Activated naive CD4-positive, alpha-beta T cell treated with anti-CD3 and anti-CD28 coated beads, Interleukin-2, amount 50 U/mL, for 72 hours (primary cell): ENCODE measurements at regions not wholly inside any gene's neighbourhood (a gene's known extent, or its start where the extent isn't known, plus 50 kb on each side); places are given as distances from the start of the nearest gene placed in this dataset.

Experiments
- ATAC-seq, 2 donors: fragments of 150-1000 bp; cut with Tn5 transposase; 2 replicates each; pipeline ENCODE4 v1.10.0; 2021; ENCODE audit warnings: mild to moderate bottlenecking in 2 of 2, moderate library complexity in 2 of 2
- DNase-seq, 2 donors: peaks; one replicate each; pipeline ENCODE4 v3.0.0; 2021 to 2022; ENCODE audit warnings: low spot score in 2 of 2
- H3K27ac Mint-ChIP-seq, 2 donors: one replicate each; pipeline ENCODE4 v1.8.0; 2022; ENCODE audit warnings: mild to moderate bottlenecking in 2 of 2, mixed read lengths in 2 of 2
- H3K36me3 Mint-ChIP-seq, 2 donors: one replicate each; pipeline ENCODE4 v1.8.0; 2022; ENCODE audit warnings: mixed read lengths in 2 of 2
- H3K9me3 Mint-ChIP-seq, 2 donors: one replicate each; pipeline ENCODE4 v1.8.0; 2022; ENCODE audit warnings: mixed read lengths in 2 of 2

- ATAC-seq = no peak
- Mint-ChIP-seq H3K9me3 (peaks cover 7 to 9% of the 10 kb centered on the region in 2 donors), H3K27ac (no peak overlapping the region), H3K36me3 (peaks cover 0 to 5% of the 10 kb centered on the region in 2 donors)
- no peak for DNase-seq
Observed at GRCh38 chr14:27370775-27371174, 772.9 kb upstream of the NOVA1 start.

- no peak overlapping the region for H3K27ac Mint-ChIP-seq
- ATAC-seq = no peak
- no peak for DNase-seq
- H3K9me3 Mint-ChIP-seq = peaks cover 10% of the 10 kb centered on the region in 2 donors
- H3K36me3 Mint-ChIP-seq = peaks cover 0 to 2% of the 10 kb centered on the region in 2 donors
Observed at GRCh38 chr14:27371209-27371608, 773.4 kb upstream of the NOVA1 start.

GRCh38 chr14:27371868-27372267, 774.0 kb upstream of the NOVA1 start:
- Mint-ChIP-seq H3K27ac (no peak overlapping the region), H3K9me3 (peaks cover 12 to 13% of the 10 kb centered on the region in 2 donors), H3K36me3 (no peaks in the 10 kb centered on the region)
- no peak for ATAC-seq
- no peak for DNase-seq

GRCh38 chr14:27372771-27373170, 774.9 kb upstream of the NOVA1 start:
- no peak for DNase-seq
- no peak for ATAC-seq
- no peak overlapping the region for H3K27ac Mint-ChIP-seq
- no peaks in the 10 kb centered on the region for H3K36me3 Mint-ChIP-seq
- H3K9me3 Mint-ChIP-seq = peaks cover 20 to 21% of the 10 kb centered on the region in 2 donors

GRCh38 chr14:27384124-27384523, 786.3 kb upstream of the NOVA1 start:
- no peak overlapping the region for H3K27ac Mint-ChIP-seq
- ATAC-seq = no peak
- peaks cover 11 to 16% of the 10 kb centered on the region in 2 donors for H3K9me3 Mint-ChIP-seq
- no peaks in the 10 kb centered on the region for H3K36me3 Mint-ChIP-seq
- DNase-seq = no peak

GRCh38 chr14:27386391-27386790, 788.6 kb upstream of the NOVA1 start:
- ATAC-seq = no peak
- H3K27ac Mint-ChIP-seq = no peak overlapping the region
- no peak for DNase-seq
- no peaks in the 10 kb centered on the region for H3K36me3 Mint-ChIP-seq
- peaks cover 9 to 17% of the 10 kb centered on the region in 2 donors for H3K9me3 Mint-ChIP-seq

GRCh38 chr14:27387463-27387862, 789.6 kb upstream of the NOVA1 start:
- peaks cover 9 to 17% of the 10 kb centered on the region in 2 donors for H3K9me3 Mint-ChIP-seq
- no peak for ATAC-seq
- H3K36me3 Mint-ChIP-seq = no peaks in the 10 kb centered on the region

GRCh38 chr14:27389402-27389801, 791.6 kb upstream of the NOVA1 start:
- DNase-seq = no peak
- no peak for ATAC-seq
- Mint-ChIP-seq H3K36me3 (peaks cover 0 to 5% of the 10 kb centered on the region in 2 donors), H3K27ac (no peak overlapping the region), H3K9me3 (peaks cover 12 to 24% of the 10 kb centered on the region in 2 donors)

More at GRCh38 chr14:27387463-27387862, 789.6 kb upstream of the NOVA1 start:
- H3K27ac Mint-ChIP-seq = no peak overlapping the region
- no peak for DNase-seq

- Mint-ChIP-seq H3K9me3 (peaks cover 14 to 26% of the 10 kb centered on the region in 2 donors), H3K27ac (no peak overlapping the region), H3K36me3 (peaks cover 0 to 6% of the 10 kb centered on the region in 2 donors)
- no peak for DNase-seq
- ATAC-seq = no peak
Observed at GRCh38 chr14:27390155-27390554, 792.3 kb upstream of the NOVA1 start.

- H3K9me3 Mint-ChIP-seq = peaks cover 13 to 26% of the 10 kb centered on the region in 2 donors
- H3K27ac Mint-ChIP-seq = no peak overlapping the region
- no peak for ATAC-seq
- H3K36me3 Mint-ChIP-seq = peaks cover 0 to 6% of the 10 kb centered on the region in 2 donors
- no peak for DNase-seq
Observed at GRCh38 chr14:27391331-27391730, 793.5 kb upstream of the NOVA1 start.

- ATAC-seq = no peak
- H3K36me3 Mint-ChIP-seq = peaks cover 0 to 6% of the 10 kb centered on the region in 2 donors
Observed at GRCh38 chr14:27392153-27392552, 794.3 kb upstream of the NOVA1 start.

GRCh38 chr14:27409944-27410343, 812.1 kb upstream of the NOVA1 start:
- H3K9me3 Mint-ChIP-seq = peaks cover 16 to 27% of the 10 kb centered on the region in 2 donors
- no peak for ATAC-seq
- H3K36me3 Mint-ChIP-seq = no peaks in the 10 kb centered on the region
- no peak overlapping the region for H3K27ac Mint-ChIP-seq
- DNase-seq = no peak

More at GRCh38 chr14:27392153-27392552, 794.3 kb upstream of the NOVA1 start:
- DNase-seq = no peak
- H3K9me3 Mint-ChIP-seq = peaks cover 13 to 26% of the 10 kb centered on the region in 2 donors
- no peak overlapping the region for H3K27ac Mint-ChIP-seq

- ATAC-seq = no peak
- Mint-ChIP-seq H3K27ac (no peak overlapping the region), H3K36me3 (no peaks in the 10 kb centered on the region), H3K9me3 (peaks cover 16 to 27% of the 10 kb centered on the region in 2 donors)
- DNase-seq = no peak
Observed at GRCh38 chr14:27410981-27411380, 813.1 kb upstream of the NOVA1 start.

- Mint-ChIP-seq H3K27ac (no peak overlapping the region), H3K36me3 (no peaks in the 10 kb centered on the region), H3K9me3 (peaks cover 5 to 17% of the 10 kb centered on the region in 2 donors)
- no peak for ATAC-seq
- no peak for DNase-seq
Observed at GRCh38 chr14:27427796-27428195, 830.0 kb upstream of the NOVA1 start.

- DNase-seq = no peak
- Mint-ChIP-seq H3K36me3 (no peaks in the 10 kb centered on the region), H3K27ac (no peak overlapping the region), H3K9me3 (peaks cover 8 to 18% of the 10 kb centered on the region in 2 donors)
- no peak for ATAC-seq
Observed at GRCh38 chr14:27435923-27436670, 838.3 kb upstream of the NOVA1 start.

- ATAC-seq (no peak), DNase-seq (no peak)
- H3K36me3 Mint-ChIP-seq = no peaks in the 10 kb centered on the region
- peaks cover 5 to 11% of the 10 kb centered on the region in 2 donors for H3K9me3 Mint-ChIP-seq
- H3K27ac Mint-ChIP-seq = no peak overlapping the region
Observed at GRCh38 chr14:27484633-27485032, 886.8 kb upstream of the NOVA1 start.

GRCh38 chr14:27485193-27485592, 887.4 kb upstream of the NOVA1 start:
- no peak overlapping the region for H3K27ac Mint-ChIP-seq
- DNase-seq (no peak), ATAC-seq (no peak)

GRCh38 chr14:27506272-27506671, 908.4 kb upstream of the NOVA1 start:
- Mint-ChIP-seq H3K9me3 (peaks cover 42 to 49% of the 10 kb centered on the region in 2 donors), H3K36me3 (peaks cover 11 to 26% of the 10 kb centered on the region in 2 donors), H3K27ac (no peak overlapping the region)
- no peak for DNase-seq
- ATAC-seq = no peak

More at GRCh38 chr14:27485193-27485592, 887.4 kb upstream of the NOVA1 start:
- Mint-ChIP-seq H3K9me3 (peaks cover 5 to 12% of the 10 kb centered on the region in 2 donors), H3K36me3 (no peaks in the 10 kb centered on the region)
